Activated T-cell treated with anti-CD3 and anti-CD28 coated beads for 1 hour (primary cell): ENCODE measurements at regions not wholly inside any gene's neighbourhood (a gene's known extent, or its start where the extent isn't known, plus 50 kb on each side); places are given as distances from the start of the nearest gene placed in this dataset.

Experiments
- DNase-seq: peaks from one replicate; pipeline ENCODE4 v3.0.0-alpha.2; 2020; ENCODE audit warnings: low read depth

DNA sequence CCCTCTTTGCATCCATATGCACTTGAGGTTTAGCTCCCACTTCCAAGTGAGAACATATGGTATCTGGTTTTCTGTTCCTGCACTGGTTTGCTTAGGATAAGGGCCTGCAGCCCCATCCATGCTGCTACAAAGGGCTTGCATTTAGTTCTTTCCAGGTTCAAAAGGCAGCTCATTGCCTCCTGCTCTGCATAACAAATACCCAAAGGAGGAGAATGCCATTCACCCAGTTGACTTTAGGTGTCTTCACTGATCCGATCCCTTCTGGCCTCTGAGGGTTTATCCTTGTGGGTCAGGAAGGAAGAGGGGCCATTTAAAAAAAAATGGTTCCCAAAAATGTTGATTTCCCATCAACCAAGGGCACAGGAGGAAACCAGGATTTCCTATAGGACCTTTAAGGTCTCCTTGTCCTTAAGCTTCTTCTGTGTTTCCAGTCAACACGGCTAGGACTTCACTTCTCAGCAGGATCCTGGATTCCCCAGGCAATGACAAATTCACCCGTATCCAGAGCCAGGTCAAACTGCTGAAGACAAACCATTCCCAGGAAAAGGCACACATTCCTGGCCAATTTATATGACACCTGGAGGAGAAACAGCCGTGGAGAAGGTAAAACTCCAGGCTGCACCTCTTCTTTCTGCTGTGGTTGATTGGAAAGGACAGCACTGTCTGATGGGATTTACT, 447.7 kb upstream of the CDH4 start:
- DNase-seq, result no peak

DNA sequence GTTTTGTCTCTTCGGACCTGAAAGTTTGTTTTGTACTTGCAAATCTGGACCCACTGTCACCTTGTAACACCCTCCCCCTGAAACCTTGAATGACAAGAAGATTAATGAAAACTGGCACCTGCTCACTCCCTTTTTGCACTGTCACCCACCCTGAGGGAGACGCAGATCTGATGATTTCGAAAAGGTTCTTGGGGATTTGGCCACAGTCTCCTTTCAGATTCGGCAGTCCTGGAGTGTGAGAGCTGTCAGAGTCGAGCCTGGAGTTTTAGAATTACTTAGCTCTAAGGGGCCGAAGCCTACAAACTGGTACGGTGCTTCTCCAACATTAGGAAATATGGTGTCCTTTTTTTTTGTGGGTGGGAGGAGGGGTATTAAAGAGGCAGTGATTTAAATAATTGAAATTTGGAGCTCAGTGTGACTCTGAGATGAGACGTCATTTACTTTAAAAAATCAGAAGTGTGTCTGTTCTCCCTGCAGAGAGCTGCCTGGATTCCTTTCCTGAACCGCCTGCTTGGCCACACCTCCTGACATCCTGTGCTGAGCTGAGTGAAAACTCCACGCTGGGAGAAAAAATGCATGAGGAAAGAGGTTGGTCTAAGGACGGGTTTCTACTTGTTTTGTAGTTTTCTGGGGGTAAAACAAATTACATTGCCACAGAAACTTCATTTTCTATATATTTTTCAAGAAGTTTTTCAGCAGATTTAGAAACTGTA, 447.0 kb upstream of the CDH4 start:
- no peak for DNase-seq

DNA sequence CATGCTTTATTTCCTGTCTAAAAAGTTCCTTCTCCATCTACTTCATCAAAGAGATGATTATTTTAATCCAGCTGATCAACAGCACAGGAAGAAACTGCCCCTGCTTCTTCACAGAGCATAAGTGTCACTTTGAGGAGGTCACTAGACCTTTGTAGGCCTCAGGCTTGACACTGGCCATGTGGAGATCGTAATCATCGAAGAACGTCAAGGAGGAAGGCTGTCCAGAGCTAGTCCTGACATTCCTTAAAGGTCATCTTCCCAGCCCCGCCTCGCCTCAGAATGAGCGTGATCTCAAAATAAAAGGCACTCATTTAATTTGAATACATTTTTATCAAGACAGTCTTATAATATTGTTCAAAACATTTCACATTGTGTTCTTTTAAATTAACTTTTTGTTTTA, 445.7 kb upstream of the CDH4 start:
- no peak for DNase-seq

DNA sequence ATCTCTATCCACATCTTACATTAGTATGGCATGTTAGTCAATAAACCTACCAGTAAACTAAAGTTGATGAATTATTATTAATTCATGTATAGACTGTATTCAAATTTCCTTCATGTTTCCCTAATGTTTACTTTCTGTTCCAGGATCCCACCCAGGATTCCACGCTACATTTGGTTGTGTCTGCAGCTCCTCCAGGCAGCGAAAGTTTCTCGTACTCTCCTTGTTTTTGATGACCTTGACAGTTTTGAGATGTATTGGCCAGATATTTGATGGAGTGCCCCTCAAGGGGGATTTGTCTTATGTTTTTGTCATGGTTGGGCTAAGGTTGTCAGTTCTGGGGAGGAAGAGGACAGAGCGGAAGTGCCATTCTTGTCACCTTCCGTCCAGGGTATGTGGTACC, 445.2 kb upstream of the CDH4 start:
- no peak for DNase-seq

DNA sequence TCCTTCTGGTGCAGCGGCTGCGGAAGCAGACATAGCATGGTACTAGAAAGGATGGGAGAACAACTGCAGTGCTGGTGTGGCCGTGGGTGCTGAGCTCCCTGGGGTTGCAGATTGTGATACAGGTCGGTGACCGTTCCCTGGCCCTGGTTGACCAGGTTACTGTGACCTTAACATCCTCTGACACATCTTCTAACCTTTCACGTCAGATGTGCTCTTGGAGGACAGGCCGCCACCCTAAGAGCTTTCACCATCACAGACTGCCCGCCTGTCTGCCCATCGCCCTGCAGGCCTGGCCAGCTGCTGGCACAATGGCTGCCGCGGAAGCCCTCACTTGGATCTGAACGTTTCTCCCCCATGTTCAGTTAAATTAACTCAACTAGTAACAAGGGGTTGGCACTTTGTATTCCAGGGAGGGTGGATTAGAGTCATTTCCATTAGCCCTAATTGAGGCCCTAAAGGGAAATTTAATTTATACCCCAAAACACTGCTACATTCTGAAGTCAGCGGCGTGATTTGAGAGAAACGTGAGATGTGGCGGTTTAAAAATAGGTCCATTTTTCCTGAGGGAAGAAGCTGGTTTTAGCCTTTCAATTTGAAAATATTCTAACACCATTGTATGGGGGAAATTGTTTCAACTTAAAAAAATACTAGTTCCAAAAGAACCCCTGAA, 443.9 kb upstream of the CDH4 start:
- no peak for DNase-seq

DNA sequence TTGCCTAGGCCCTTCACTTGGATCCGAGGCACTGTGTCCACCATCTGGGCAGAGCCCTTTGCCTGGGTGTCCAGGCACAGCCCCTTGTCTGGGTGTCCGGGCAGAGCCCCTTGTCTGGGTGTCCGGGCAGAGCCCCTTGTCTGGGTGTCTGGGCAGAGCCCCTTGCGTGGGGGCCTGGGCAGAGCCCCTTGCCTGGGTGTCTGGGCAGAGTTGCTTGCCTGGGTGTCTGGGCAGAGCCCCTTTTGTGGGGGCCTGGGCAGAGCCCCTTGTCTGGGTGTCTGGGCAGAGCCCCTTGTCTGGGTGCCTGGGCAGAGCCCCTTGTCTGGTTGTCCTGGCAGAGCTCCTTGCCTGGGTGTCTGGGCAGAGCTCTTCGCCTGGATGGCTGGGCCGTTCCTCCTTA, 443.4 kb upstream of the CDH4 start:
- DNase-seq, result no peak

DNA sequence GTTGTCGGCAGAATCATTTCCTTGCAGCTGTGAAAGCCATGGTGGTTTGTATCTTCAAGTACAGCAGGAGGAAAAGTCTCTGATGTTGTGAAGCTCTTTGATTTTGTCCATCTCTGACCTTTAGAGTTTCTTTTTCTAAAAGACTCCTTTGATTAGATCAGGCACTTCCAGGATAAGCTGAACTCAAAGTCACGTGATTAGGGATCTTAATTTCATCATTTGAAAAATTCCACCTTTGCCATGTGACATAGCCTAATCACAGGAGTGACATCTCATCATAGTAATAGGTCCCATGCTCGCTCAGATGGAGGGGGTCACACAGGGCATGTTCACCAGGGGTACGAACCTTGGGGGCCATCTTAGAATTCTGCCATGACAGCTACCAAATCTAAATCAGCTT, 441.5 kb upstream of the CDH4 start:
- DNase-seq, result no peak

DNA sequence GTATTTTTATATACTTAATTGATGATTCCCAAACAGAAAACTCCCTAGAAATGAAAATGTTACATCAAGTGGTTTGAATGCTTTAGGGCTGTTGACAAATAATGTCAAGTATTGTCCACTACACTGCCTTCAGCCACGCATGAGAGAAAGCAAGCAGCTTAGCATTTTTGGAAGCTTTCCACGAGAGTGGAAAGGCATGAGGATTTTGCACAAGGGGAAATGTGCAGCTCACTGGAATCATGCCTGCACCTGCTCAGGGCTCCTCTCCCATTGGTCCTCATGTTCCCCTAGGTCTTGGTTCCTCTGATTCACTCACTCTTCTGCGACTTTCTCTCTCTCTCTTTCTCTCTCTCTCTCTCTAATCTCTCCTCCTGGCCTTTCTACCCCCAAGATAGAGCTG, 439.5 kb upstream of the CDH4 start:
- no peak for DNase-seq

DNA sequence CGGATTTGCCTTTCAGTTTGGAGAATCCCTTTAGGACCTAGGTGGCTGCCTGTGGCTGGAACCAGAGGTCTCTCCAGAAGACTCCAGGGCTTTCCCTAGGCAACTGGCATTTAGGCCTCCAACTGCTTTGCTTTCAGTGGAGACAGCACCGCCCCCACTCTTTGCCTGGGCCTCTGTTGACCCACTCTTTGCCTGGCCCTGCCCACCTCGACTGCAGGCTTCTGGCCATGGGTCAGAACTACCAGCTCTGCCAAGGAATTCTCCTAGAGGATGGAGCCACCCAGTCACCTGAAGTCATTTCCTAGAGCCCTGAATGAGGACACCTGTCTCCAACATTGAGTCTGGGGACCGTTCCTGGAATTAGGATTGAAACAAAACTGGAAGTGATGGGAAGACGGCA, 439.0 kb upstream of the CDH4 start:
- no peak for DNase-seq

DNA sequence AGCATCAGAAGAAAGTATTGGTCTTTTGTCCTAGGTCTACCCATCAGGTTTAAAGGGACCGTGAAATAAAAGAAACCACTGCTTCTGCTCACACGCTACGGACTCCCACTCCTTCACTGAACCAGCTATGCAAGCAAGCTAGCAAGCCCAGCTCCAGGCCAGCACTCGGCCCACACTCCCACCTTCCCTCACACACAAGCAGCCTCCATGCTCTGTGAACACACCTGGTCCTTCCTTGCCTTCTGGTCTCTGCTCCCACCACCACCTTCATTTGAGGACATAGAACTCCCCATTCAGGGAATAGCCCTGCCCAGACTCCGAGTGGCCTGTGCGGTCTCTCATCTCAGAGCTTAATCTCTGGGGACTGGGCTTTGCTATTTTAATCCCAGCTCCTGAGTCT, 436.4 kb upstream of the CDH4 start:
- DNase-seq, result no peak

DNA sequence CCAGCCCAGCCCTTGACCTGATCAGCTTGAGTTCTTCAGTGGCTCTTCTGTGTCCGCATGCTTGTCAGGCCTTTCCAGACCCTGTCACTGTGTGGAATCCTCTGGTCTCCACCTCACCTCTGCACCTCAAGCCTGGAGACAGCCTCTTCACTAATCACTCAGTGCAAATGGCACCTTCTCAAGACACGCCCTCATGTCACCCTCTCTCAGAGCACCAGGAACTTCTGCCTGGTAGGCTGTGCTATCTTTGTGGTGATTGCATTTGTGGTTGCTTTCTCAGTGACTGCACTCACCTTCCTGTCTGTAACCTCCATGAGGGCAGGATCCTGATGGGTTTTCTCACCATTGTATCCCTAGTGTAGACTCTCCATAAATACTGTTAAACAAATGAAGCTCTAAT, 435.2 kb upstream of the CDH4 start:
- DNase-seq, result no peak

DNA sequence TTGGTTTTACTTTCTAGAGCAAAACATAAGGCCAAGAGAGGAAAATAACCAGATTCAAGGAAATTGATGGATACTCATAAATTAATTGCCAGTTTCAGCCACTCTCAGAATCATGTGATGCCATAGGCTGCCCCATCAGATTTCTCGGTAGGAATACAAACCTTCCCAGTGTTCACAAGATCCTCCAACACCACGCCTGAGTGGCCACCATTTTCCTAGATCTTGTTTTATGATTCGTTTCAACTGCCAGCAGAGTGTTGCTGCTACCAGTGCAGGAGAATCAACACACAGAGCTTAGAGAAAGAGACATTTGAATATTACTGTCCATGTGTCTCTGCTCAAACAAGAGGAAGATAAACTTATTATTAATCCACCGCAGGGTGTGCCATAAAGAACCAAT, 434.2 kb upstream of the CDH4 start:
- DNase-seq, result no peak

DNA sequence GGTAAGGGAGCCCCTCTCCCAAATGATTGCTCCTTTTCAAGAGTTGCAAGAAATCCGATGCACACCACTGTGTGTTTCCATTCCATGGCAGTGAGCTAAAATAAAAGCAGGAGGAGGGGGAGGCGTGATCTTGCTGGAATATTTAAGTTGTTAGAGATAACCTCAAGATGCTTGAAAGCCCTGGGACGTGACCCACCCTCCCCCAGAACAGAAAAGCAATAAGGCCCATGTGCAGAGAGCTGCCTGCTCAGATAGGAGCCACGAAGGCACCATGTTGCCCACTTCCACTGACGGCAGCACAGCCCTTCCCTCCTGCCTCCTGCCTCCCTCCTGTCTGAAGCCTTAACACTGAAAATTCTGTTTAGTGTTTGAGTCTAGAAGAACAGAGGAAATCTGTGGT, 432.6 kb upstream of the CDH4 start:
- DNase-seq, result no peak

DNA sequence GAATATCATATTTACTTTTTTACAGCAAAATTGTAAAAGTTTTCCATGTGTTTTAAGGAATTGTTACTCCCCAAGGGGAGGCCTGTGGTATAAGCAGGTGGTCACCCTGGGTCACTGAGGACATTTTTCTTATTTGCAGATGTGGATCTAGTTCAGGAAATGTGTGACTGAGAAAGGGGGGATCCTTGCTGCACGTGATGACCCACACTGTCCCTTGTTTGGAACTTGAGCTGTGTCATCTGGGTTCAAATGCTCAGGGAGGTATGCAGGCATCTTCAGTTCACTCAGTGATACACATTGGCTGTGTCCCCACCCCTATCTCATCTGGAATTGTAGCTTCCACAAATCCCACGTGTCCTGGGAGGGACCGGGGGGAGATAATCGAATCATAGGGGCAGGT, 431.9 kb upstream of the CDH4 start:
- no peak for DNase-seq

DNA sequence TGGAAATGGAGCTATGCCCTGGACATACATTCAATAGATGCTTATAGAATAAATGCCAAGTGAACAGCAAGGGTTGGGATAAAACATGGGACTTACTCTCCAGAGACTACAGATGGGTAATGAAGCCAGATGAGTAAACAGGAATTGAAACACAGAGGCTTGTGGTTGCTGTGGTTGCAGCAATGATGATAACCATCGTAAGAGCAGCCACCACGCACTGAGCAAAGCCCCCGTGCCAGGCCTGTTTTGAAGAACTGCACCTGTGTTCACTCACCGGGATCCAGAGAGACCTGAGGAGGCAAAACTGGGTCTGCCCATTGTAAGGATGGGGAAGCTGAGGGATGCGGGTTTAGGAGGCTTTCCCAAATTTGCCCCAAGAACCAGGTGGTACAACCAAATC, 431.1 kb upstream of the CDH4 start:
- DNase-seq, result no peak

DNA sequence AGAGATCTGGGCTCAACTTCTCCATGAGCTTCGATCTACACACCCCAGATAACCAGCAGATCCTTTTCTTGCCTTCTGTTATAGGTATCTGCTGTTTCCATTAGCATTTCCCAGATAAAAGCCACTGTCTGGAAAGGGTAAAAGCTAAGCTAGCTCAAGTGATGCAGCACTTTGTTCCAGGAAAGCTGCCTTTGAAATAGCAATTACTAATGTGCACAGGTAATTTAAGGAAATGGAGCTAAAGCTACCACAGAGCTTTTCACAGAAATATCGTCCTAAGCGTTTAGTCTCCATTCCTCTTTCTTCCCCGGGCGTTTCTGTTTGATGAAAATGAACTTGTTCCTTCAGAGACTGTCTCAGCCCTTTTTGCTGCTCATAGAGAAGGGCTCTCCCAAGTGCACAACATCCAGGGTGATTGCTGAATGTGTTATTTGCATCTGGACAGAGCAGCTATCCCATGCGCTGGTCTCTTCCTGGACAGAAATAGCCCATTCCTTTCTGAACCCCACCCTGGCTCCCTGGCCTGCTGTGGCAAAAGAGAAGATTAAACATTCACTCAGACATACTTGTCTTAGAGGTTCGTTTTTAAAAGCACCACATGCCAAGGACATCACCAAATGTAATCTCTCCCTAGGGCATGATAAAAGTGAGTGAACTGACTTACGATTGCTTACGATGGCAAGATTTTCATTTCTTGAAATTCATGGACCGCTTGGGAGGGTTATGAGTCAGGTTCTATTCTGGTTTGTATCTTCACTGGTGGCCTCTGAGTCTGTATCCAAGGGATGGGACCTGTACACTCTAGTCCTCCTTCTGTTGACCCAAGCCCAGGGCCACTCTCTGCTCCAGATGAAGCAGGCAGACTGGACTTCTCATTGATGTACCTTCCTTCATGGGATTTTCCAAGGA, 429.1 kb upstream of the CDH4 start:
- DNase-seq, result no peak

DNA sequence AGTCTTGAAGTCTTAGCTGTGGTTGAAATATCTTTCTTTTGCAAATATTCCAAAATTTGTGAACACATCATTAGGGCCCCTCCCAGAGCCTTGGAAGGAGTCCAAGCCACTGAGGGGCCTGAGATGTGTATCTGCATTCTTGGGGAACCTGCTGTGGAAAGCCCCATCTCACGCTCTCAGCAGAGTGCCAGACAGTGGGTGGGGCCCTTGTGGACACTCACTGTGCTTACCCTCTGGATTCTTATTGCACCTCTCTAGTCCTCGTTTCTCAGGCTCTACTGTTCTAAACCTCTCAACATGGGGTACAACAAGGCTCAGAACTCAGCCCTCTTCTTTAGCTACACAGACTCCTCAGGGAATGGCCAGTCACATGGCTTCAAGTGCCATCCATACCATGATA, 416.2 kb upstream of the CDH4 start:
- DNase-seq, result no peak

DNA sequence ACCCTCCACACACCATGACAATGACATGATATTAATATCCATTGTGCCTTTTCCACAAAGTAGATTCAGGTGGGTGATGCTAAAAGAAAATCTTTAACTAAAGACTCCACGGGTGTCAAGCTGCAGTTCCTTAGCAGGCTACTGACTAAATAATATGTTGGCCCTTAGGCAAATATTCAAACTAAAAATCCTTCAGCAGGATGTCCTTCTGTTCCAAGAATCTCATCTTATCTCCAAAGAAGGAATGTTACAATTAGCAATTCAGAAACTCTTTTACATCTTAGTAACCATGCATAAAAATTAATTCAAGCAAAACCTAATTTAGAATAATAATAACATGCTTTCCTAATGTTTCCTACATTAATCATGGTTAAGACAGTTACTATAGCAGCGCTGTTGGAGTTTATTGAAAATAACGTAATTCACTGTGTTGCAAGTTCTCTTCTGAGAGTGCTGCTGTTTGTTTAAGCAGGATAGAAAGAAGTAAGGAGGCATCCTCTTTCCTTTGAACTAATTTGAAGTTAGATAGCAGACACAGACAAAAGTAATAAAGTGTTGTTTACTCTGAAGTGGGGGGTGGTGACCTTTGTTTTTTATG, 414.8 kb upstream of the CDH4 start:
- DNase-seq, result no peak

DNA sequence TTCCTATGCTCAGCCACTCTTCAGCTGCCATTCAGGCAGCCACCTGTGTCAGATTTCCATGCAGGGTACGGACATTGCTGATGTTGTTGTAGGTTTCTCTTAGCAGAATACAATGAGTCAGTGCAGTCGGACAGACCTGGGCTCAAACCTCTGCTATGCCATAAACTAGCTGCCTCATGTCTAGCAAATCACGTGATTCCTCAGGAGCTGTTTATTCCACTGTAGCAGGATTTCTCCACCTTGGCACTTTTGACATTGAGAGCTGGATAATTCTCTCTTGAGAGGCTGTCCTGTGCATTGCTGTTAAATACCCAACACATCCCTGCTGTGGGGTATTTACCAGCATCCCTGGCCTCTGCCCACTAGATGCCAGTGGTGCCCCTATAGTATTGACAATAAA, 413.8 kb upstream of the CDH4 start:
- DNase-seq, result no peak

DNA sequence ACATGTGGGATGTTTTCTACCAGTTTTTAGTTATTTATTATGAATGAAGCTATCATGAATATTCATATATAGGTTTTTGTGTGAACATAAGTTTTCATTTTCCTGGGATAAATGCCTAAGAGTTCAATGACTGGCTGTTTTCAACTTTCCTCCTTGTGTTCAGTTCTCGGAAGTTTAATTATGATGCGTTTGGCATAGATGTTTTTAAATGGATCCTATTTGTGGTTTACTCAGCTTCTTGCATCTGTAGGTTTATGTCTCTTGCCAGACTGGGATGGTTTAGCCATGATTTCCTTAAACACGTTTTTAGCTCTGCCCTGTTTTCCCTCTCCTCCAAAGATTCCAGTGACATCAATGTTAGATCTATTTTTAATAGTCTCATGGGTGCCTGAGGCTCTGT, 411.1 kb upstream of the CDH4 start:
- no peak for DNase-seq

DNA sequence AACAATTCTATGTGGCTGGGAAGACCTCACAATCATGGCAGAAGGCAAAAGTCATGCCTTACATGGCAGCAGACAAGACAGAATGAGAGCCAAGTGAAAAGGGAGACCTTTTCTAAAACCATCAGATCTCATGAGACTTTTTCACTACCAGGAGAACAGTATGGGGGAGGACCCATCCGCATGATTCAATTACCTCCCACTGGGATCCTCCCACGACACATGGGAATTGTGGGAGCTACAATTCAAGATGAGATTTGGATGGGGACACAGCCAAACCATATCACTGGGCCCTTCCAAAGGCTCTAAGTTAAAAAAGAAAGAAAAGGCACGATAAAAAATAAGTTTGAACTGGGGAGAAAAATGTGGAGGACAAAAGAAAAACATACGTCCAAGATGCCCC, 406.9 kb upstream of the CDH4 start:
- no peak for DNase-seq
